Stimulated activated CD4-positive, alpha-beta T cell treated with anti-CD3 and anti-CD28 coated beads, Interleukin-12 subunit alpha, Interleukin-12 subunit beta, amount 100 ng/mL, for 4 hours (primary cell): ENCODE measurements at regions not wholly inside any gene's neighbourhood (a gene's known extent, or its start where the extent isn't known, plus 50 kb on each side); places are given as distances from the start of the nearest gene placed in this dataset.
"Not testable (repeated sequence)": the region's sequence is repeated elsewhere in the genome, so short reads cannot be mapped to it uniquely, and the experiment has no call there.

ENCODE experiments used
- DNase-seq: peaks from one replicate; pipeline ENCODE4 v3.0.0-alpha.2; 2020

- DNase-seq: no peak
Observed at GRCh38 chr13:22789916-22790315, 390.9 kb upstream of the SGCG start.

GRCh38 chr13:22793598-22794134 is 387.1 kb upstream of the SGCG start:
- DNase-seq: no peak

- no peak for DNase-seq
Observed at GRCh38 chr13:22800526-22801401, 380.0 kb upstream of the SGCG start.

- no peak for DNase-seq
Observed at GRCh38 chr13:22801402-22802003, 379.3 kb upstream of the SGCG start.

GRCh38 chr13:22812793-22813192 is 368.0 kb upstream of the SGCG start:
- no peak for DNase-seq

GRCh38 chr13:22813531-22814377 is 367.0 kb upstream of the SGCG start:
- not testable (repeated sequence) for DNase-seq

- not testable (repeated sequence) for DNase-seq
Observed at GRCh38 chr13:22814433-22814832, 366.3 kb upstream of the SGCG start.

GRCh38 chr13:22821589-22821988 is 359.2 kb upstream of the SGCG start:
- no peak for DNase-seq

- DNase-seq: no peak
Observed at GRCh38 chr13:22825186-22825585, 355.6 kb upstream of the SGCG start.

- no peak for DNase-seq
Observed at GRCh38 chr13:22828081-22828480, 352.7 kb upstream of the SGCG start.

GRCh38 chr13:22836475-22836874 is 344.3 kb upstream of the SGCG start:
- DNase-seq: no peak

GRCh38 chr13:22837980-22838647 is 342.7 kb upstream of the SGCG start:
- no peak for DNase-seq

- no peak for DNase-seq
Observed at GRCh38 chr13:22839603-22840530, 340.9 kb upstream of the SGCG start.

- DNase-seq: no peak
Observed at GRCh38 chr13:22846551-22846950, 334.2 kb upstream of the SGCG start.

GRCh38 chr13:22848539-22849052 is 332.2 kb upstream of the SGCG start:
- DNase-seq: no peak

- no peak for DNase-seq
Observed at GRCh38 chr13:22855926-22856325, 324.9 kb upstream of the SGCG start.

GRCh38 chr13:22858980-22859379 is 321.8 kb upstream of the SGCG start:
- not testable (repeated sequence) for DNase-seq

- not testable (repeated sequence) for DNase-seq
Observed at GRCh38 chr13:22859411-22859810, 321.4 kb upstream of the SGCG start.

- no peak for DNase-seq
Observed at GRCh38 chr13:22861958-22862466, 318.8 kb upstream of the SGCG start.

GRCh38 chr13:22862478-22862877 is 318.3 kb upstream of the SGCG start:
- DNase-seq: no peak

- no peak for DNase-seq
Observed at GRCh38 chr13:22866221-22866620, 314.6 kb upstream of the SGCG start.
